Activated CD8-positive, alpha-beta memory T cell treated with anti-CD3 and anti-CD28 coated beads for 1 hour (primary cell): ENCODE measurements at regions not wholly inside any gene's neighbourhood (a gene's known extent, or its start where the extent isn't known, plus 50 kb on each side); places are given as distances from the start of the nearest gene placed in this dataset.

Source experiments
- DNase-seq, 2 donors: peaks; one replicate each; pipeline ENCODE4 v3.0.0-alpha.2; 2020; ENCODE audit warnings: low read depth in 1 of 2; ENCODE audit errors: extremely low read depth in 1 of 2

- no peak for DNase-seq
Observed at GRCh38 chr1:87715052-87715451, 386.4 kb downstream of the LMO4 start.

- no peak for DNase-seq
Observed at GRCh38 chr1:87715471-87715870, 386.8 kb downstream of the LMO4 start.

- no peak for DNase-seq
Observed at GRCh38 chr1:87717157-87717670, 388.5 kb downstream of the LMO4 start.

- no peak for DNase-seq
Observed at GRCh38 chr1:87718241-87718950, 389.7 kb downstream of the LMO4 start.

- DNase-seq: no peak
Observed at GRCh38 chr1:87719658-87720057, 391.0 kb downstream of the LMO4 start.

GRCh38 chr1:87720561-87720960, 391.9 kb downstream of the LMO4 start:
- DNase-seq: no peak

GRCh38 chr1:87723193-87723592, 394.5 kb downstream of the LMO4 start:
- DNase-seq: no peak

GRCh38 chr1:87728169-87728568, 399.5 kb downstream of the LMO4 start:
- DNase-seq: no peak

- DNase-seq: no peak
Observed at GRCh38 chr1:87730274-87731216, 401.9 kb downstream of the LMO4 start.

GRCh38 chr1:87733386-87733785, 404.7 kb downstream of the LMO4 start:
- DNase-seq: no peak

GRCh38 chr1:87735750-87736149, 407.1 kb downstream of the LMO4 start:
- DNase-seq: no peak

- no peak for DNase-seq
Observed at GRCh38 chr1:87739141-87739540, 410.5 kb downstream of the LMO4 start.

- DNase-seq: no peak
Observed at GRCh38 chr1:87739704-87740103, 411.0 kb downstream of the LMO4 start.

- DNase-seq: no peak
Observed at GRCh38 chr1:87743256-87743655, 414.6 kb downstream of the LMO4 start.

- no peak for DNase-seq
Observed at GRCh38 chr1:87744056-87744455, 415.4 kb downstream of the LMO4 start.

GRCh38 chr1:87744763-87745162, 416.1 kb downstream of the LMO4 start:
- no peak for DNase-seq

GRCh38 chr1:87753366-87753765, 424.7 kb downstream of the LMO4 start:
- DNase-seq: no peak

GRCh38 chr1:87754139-87754538, 425.5 kb downstream of the LMO4 start:
- no peak for DNase-seq

GRCh38 chr1:87757676-87758075, 429.0 kb downstream of the LMO4 start:
- no peak for DNase-seq

GRCh38 chr1:87759421-87760087, 430.9 kb downstream of the LMO4 start:
- no peak for DNase-seq

GRCh38 chr1:87760155-87760554, 431.5 kb downstream of the LMO4 start:
- no peak for DNase-seq
